Stimulated activated CD4-positive, alpha-beta T cell treated with anti-CD3 and anti-CD28 coated beads, TNF-alpha, amount 100 ng/mL, for 4 hours (primary cell): ENCODE measurements at regions not wholly inside any gene's neighbourhood (a gene's known extent, or its start where the extent isn't known, plus 50 kb on each side); places are given as distances from the start of the nearest gene placed in this dataset.

ENCODE experiments used
- DNase-seq, 3 experiments: peaks; one replicate each; pipeline ENCODE4 v3.0.0-alpha.2; 2020; ENCODE audit warnings: low read depth in 3 of 3

GRCh38 chr4:111492496-111492895, 652.8 kb upstream of the FAM241A start:
- DNase-seq: no peak

GRCh38 chr4:111494471-111494870, 650.8 kb upstream of the FAM241A start:
- DNase-seq: no peak

GRCh38 chr4:111494971-111495370, 650.3 kb upstream of the FAM241A start:
- no peak for DNase-seq

GRCh38 chr4:111499291-111499690, 646.0 kb upstream of the FAM241A start:
- DNase-seq: no peak

- no peak for DNase-seq
These were observed 645.5 kb upstream of the FAM241A start for GRCh38 chr4:111499706-111500105.

- no peak for DNase-seq
These were observed 644.4 kb upstream of the FAM241A start for GRCh38 chr4:111500858-111501257.

GRCh38 chr4:111501946-111502345, 643.3 kb upstream of the FAM241A start:
- DNase-seq: no peak

- DNase-seq: no peak
These were observed 642.6 kb upstream of the FAM241A start for GRCh38 chr4:111502626-111503025.

- no peak for DNase-seq
These were observed 638.5 kb upstream of the FAM241A start for GRCh38 chr4:111506706-111507105.

- no peak for DNase-seq
These were observed 634.7 kb upstream of the FAM241A start for GRCh38 chr4:111510535-111510934.

GRCh38 chr4:111512081-111512783, 633.0 kb upstream of the FAM241A start:
- no peak for DNase-seq

GRCh38 chr4:111519683-111520082, 625.6 kb upstream of the FAM241A start:
- DNase-seq: no peak

- DNase-seq: no peak
These were observed 614.8 kb upstream of the FAM241A start for GRCh38 chr4:111530446-111530845.

- DNase-seq: no peak
These were observed 609.5 kb upstream of the FAM241A start for GRCh38 chr4:111535792-111536191.

GRCh38 chr4:111537165-111537564, 608.1 kb upstream of the FAM241A start:
- DNase-seq: no peak

GRCh38 chr4:111537871-111538270, 607.4 kb upstream of the FAM241A start:
- no peak for DNase-seq

- no peak for DNase-seq
These were observed 604.6 kb upstream of the FAM241A start for GRCh38 chr4:111540671-111541070.

- DNase-seq: no peak
These were observed 603.2 kb upstream of the FAM241A start for GRCh38 chr4:111542056-111542455.

- no peak for DNase-seq
These were observed 598.4 kb upstream of the FAM241A start for GRCh38 chr4:111546881-111547280.

- no peak for DNase-seq
These were observed 589.0 kb upstream of the FAM241A start for GRCh38 chr4:111556141-111556781.

GRCh38 chr4:111556851-111557250, 588.4 kb upstream of the FAM241A start:
- no peak for DNase-seq

- DNase-seq: no peak
These were observed 582.4 kb upstream of the FAM241A start for GRCh38 chr4:111562826-111563225.

GRCh38 chr4:111572470-111572869, 572.8 kb upstream of the FAM241A start:
- no peak for DNase-seq

GRCh38 chr4:111573386-111573785, 571.9 kb upstream of the FAM241A start:
- DNase-seq: no peak
